Stimulated activated CD8-positive, alpha-beta memory T cell treated with anti-CD3 and anti-CD28 coated beads, Interleukin-4, amount 100 ng/mL, for 1 hour (primary cell): ENCODE measurements at regions not wholly inside any gene's neighbourhood (a gene's known extent, or its start where the extent isn't known, plus 50 kb on each side); places are given as distances from the start of the nearest gene placed in this dataset.
"Not testable (repeated sequence)": the region's sequence is repeated elsewhere in the genome, so short reads cannot be mapped to it uniquely, and the experiment has no call there.

ENCODE experiments used
- DNase-seq, 2 donors: peaks; one replicate each; pipeline ENCODE4 v3.0.0-alpha.2; 2020; ENCODE audit warnings: low read depth in 2 of 2, low spot score in 1 of 2

- DNase-seq: no peak
These were observed 514.1 kb downstream of the RAB38 start for GRCh38 chr11:87660926-87661660.

GRCh38 chr11:87659807-87660206 is 515.4 kb downstream of the RAB38 start:
- no peak for DNase-seq

- no peak for DNase-seq
These were observed 529.6 kb downstream of the RAB38 start for GRCh38 chr11:87645626-87646025.

GRCh38 chr11:87639753-87640364 is 535.4 kb downstream of the RAB38 start:
- DNase-seq: no peak

GRCh38 chr11:87635001-87635400 is 540.2 kb downstream of the RAB38 start:
- DNase-seq: no peak

GRCh38 chr11:87634331-87634730 is 540.9 kb downstream of the RAB38 start:
- DNase-seq: no peak

GRCh38 chr11:87628957-87629356 is 546.3 kb downstream of the RAB38 start:
- DNase-seq: no peak

GRCh38 chr11:87628026-87628580 is 547.1 kb downstream of the RAB38 start:
- no peak for DNase-seq

GRCh38 chr11:87623531-87624365 is 551.5 kb downstream of the RAB38 start:
- not testable (repeated sequence) for DNase-seq

- DNase-seq: no peak
These were observed 558.7 kb downstream of the RAB38 start for GRCh38 chr11:87616511-87616910.

GRCh38 chr11:87604350-87604749 is 566.6 kb downstream of the TMEM135 start:
- DNase-seq: no peak

- DNase-seq: no peak
These were observed 566.2 kb downstream of the TMEM135 start for GRCh38 chr11:87603887-87604286.

- DNase-seq: no peak
These were observed 565.0 kb downstream of the TMEM135 start for GRCh38 chr11:87602776-87603175.

GRCh38 chr11:87600938-87601337 is 563.2 kb downstream of the TMEM135 start:
- no peak for DNase-seq

- DNase-seq: no peak
These were observed 560.0 kb downstream of the TMEM135 start for GRCh38 chr11:87597725-87598124.

- DNase-seq: no peak
These were observed 558.4 kb downstream of the TMEM135 start for GRCh38 chr11:87596176-87596575.

GRCh38 chr11:87589082-87589481 is 551.3 kb downstream of the TMEM135 start:
- no peak for DNase-seq

GRCh38 chr11:87585613-87586012 is 547.9 kb downstream of the TMEM135 start:
- DNase-seq: not testable (repeated sequence)

- no peak for DNase-seq
These were observed 546.2 kb downstream of the TMEM135 start for GRCh38 chr11:87583931-87584330.

- no peak for DNase-seq
These were observed 537.4 kb downstream of the TMEM135 start for GRCh38 chr11:87575088-87575487.

- DNase-seq: no peak
These were observed 536.5 kb downstream of the TMEM135 start for GRCh38 chr11:87574193-87574592.

GRCh38 chr11:87573708-87574107 is 536.0 kb downstream of the TMEM135 start:
- no peak for DNase-seq
